HG03159 (cell line): ENCODE measurements at regions not wholly inside any gene's neighbourhood (a gene's known extent, or its start where the extent isn't known, plus 50 kb on each side); places are given as distances from the start of the nearest gene placed in this dataset.
"Not testable (repeated sequence)": the region's sequence is repeated elsewhere in the genome, so short reads cannot be mapped to it uniquely, and the experiment has no call there.

Experiments
- ATAC-seq: cut with Tn5 transposase; IDR thresholded peaks from one replicate; pipeline ENCODE4 v1.9.1; 2021; ENCODE audit warnings: mild to moderate bottlenecking, moderate library complexity; ENCODE audit not compliant: unreplicated experiment

DNA sequence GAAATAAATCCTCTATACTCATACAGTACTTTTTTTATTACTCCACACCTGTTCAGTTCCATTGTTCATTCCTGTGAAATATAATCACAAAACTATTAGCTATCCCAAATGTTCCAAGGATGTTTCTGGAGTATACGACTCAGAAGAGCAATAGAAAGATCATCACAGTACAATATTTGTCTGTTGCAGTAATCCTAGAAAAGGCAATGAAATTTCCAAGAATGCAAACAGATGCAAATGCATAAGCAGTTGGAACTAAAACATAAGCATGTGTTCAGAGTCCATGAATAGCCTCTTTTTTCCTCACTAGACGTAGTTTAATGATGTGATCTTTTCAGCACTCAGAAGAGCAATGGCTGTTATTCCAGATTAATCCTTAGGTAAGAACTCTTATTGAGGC, 55.2 kb downstream of the RTL3 start:
- ATAC-seq, result no peak

DNA sequence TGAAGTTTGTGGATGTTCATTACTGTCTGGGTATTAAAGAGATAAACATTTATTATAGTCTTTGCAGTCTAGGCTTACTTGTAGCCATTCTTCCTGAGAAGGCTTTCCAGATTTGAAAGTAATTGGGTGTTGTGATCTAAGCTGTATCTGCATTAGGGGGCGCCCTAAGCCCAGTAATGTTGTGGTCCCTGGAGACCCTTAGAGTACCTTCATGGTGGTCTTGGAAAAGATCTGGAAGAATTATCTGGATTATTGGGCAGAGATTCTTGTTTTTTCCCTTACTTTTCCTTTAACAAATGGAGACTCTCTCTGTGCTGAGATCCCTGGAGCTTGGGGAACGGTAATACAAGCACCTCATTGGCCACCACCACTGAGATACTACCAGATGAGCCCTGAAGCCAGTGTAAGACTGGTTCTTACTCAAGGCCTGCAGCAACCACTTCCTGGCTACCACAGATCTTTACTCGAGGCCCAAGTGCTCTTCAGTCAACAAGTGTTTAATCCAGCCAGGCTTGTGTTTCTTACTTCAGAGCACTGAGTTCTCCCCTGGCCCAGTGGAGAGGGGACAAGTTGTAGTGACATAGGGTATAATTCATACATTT, 63.1 kb downstream of the RTL3 start:
- no peak for ATAC-seq

DNA sequence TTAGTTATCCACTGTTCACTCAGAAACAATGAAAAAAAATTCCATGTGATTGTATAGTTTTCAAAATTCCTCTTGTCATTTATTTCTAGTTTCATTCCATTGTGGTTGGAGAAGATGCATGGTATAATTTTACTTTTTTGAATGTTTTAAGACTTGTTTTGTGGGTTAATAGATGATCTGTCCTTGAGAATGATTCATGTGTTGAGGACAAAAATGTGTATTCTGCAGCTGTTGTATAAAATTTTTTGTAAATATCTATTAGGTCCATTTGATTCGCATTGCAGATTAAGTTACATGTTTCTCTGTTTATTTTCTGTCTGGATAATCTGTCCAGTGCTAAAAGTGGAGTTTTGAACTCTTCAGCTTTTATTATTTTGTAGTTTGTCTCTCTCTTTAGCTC, 65.4 kb downstream of the RTL3 start:
- ATAC-seq, result no peak

DNA sequence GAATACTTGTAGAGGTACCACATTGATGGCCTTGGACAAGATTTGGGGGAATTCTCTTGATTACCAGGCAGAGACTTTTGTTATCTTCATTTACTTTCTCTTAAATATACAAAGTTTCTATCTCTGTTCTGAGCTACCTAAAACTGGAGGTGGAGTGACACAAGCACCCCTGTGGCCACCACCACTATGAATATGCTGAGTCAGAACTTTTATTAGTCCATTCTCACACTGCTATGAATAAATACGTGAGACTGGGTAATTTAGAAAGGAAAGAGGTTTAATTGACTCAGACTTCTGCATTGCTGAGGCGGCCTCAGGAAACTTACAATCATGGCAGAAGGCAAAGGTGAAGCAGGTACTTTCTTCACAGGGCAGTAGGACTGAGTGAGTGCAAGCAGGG, 67.1 kb downstream of the RTL3 start:
- ATAC-seq, result no peak

DNA sequence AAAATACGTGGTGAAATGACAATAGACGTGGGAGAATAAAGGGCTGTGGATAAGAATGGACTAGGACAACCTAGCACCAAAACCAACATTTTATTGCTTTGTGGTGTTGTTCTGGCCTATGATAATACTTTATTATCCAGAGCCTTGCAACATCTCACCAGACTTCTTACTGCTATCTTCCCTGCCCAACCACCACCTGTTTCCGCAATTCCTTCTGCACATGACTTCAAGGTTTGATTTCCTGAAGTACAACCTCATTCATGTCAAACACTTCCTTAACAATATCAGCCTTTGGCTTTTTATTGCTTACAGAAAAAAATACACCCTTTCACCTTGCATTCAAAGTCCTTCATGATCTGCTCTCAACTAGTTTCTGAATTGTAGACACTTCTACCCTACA, 84.8 kb downstream of the RTL3 start:
- no peak for ATAC-seq

DNA sequence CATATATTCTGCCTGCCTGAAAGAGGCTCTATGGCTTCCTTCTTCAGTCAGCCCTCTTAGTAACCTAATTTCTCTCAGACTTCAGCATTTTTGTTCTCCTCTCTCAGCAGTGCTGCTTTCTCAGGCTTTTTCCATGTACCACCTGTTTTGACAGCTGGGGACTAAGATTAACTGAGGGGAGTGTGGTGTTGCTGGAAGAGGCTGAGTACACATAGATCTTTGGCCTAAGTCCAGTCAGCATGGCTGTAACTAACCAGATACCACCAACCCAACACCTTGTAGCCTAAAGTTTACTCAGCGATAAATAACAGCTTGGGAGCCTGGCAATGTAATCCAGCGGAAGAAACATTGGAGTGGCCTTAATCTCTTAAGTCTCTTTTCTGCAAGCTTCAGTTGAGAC, 85.5 kb downstream of the RTL3 start:
- ATAC-seq, result no peak

DNA sequence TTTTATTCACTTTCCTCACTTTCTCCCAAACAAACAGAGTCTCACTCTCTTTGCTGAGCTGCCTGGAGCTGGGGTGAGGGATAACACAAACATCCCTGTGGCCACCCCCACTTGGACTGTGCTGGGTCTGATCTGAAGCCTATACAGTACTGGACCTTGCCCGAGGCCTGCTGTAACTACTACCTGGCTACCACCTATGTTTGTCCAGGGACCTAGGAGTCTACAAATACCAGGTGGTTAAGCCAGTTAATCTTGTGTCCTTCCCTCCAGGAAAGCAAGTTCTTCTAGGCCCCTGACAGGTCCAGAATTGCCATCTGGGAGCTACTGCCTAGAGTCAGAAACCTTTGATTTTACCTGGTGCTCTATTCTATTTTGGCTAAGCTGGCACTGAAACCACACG, 87.3 kb downstream of the RTL3 start:
- ATAC-seq, result no peak

DNA sequence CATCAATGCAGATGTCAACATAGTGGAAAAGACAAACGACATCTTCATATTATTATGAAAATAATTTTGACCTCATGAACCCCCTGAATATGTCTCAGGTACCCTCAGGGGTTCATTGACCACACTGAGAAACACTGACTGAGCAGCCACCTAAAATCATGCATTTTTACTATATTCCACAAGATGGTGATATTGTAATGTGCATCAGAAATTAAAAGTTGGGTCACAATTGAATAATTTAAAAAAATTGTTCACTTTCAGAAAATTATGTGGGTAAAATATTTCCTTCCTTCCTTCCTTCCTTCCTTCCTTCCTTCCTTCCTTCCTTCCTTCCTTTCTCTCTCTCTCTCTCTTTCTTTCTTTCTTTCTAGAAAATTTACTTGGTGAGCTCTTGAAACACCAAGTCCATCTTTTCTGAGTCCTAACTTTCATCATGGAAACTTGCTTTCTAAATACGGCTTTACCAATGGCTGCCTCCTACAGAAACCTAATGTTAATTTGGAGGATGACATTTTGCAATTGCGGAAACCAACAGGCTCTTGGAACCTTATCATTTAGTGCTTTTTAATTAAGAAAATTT, 103.6 kb downstream of the RTL3 start:
- no peak for ATAC-seq

DNA sequence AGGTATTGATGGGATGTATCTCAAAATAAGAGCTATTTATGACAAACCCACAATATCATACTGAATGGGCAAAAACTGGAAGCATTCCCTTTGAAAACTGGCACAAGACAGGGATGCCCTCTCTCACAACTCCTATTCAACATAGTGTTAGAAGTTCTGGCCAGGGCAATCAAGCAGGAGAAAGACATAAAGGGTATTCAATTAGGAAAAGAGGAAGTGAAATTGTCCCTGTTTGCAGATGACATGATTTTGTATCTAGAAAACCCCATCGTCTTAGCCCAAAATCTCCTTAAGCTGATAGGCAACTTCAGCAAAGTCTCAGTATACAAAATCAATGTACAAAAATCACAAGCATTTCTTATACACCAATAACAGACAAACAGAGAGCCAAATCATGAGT, 106.5 kb downstream of the RTL3 start:
- not testable (repeated sequence) for ATAC-seq

DNA sequence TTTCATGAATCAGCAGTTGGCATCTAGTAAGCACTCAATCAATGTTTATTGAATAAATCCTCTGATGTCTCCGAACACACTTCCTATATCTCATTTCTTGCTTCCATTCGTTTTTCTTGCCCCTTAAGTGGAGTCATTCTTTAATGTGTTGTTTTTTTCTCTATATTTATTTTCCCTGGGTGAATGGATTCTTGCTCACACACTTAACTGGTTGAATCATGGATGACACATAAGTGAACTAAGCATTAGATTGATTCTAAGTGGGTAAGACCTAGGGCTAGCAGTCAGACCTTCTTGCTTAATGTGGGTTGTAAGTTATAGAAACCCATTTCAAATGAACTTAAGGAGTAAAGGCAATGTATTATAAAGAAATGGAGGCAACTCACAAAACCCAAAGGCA, 111.1 kb downstream of the RTL3 start:
- no peak for ATAC-seq

DNA sequence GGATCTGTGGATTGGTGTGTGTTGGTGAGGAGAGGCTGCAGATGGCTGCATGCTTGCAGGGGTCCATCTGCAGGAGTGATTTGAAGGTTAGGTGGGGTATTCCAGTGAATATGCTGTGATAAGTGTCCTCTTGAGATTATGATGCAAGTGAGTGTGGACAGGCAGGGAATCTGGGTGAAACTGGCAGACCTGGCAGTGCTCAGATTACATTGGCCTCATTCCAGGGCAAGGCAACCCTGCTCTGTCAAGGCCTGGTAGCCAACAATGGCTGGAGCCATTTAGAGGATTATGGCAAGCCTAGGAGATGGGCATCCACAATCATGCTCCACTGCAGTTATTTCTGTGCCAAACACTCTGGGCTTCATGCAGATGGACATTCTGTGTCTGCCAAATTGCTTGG, 113.9 kb downstream of the RTL3 start:
- ATAC-seq, result no peak

DNA sequence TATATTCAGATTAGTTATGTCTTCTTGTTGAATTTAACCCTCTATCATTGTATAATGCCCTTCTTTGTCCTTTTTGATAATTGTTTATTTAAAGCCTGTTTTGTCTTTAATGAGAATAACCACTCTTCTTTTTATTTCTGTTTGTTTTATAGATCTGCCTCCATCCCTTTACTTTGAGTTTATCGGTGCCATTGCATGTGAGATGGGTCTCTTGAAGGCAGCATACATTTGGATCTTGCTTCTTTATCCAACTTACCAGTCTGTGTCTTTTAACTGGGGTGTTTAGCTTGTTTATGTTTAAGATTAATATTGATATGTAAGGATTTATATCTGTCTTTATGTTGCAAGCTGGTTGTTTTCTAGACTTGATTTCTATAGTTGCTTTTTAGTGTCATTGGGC, 115.8 kb downstream of the RTL3 start:
- no peak for ATAC-seq

DNA sequence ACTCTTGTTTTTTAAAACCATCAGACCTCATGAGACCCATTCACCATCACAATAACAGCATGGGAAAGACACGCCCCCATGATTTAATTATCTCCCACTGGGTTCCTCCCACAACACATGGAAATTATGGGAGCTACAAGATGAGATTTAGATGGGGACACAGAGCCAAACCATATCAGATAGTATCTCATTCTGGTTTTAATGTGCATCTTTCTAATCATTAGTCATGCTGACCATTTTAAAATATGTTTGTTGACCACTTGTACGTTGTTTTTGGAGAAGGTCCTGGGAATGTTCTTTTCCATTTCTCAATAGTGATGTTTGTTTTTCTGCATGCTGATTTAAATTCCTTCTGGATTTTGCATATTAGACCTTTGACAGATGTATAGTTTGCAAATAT, 119.0 kb downstream of the RTL3 start:
- ATAC-seq, result no peak

DNA sequence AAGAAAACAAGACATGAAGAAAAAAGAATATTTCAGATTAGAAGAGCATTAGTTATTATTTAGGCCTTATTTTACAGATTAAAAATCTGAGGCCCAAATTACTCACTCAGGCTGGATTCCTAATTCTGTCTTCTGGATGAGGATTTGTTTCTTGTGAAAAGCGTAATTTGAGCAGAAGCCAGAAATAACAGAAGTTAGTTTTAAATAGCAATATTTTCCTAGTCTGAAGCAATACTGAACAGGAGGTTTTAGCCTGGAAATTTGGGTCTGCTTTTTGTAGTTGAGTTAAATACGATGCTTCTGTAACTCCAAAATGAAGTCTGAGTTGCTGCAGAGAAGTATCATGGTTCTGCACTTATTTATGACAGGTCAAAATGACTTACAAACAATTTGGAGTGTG, 124.9 kb downstream of the RTL3 start:
- no peak for ATAC-seq

DNA sequence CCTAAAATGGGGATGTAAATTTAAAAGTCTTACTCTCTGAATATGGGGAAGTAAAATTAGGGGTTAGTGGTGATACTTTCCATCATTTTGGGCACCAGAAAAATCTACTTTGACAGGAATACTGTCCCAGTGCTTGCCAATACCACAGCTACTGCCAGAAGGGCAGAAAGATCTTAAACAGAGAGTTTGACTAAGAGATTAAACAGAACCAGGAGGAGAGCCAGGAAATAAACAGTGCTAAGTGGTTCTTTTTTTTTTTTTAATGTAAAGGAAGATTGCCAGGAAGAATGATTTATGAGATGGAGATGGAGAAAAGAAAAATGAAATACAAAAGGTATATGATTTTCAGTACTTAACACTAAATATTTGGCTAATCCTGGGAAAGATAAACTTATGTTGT, 126.8 kb downstream of the RTL3 start:
- ATAC-seq, result no peak

DNA sequence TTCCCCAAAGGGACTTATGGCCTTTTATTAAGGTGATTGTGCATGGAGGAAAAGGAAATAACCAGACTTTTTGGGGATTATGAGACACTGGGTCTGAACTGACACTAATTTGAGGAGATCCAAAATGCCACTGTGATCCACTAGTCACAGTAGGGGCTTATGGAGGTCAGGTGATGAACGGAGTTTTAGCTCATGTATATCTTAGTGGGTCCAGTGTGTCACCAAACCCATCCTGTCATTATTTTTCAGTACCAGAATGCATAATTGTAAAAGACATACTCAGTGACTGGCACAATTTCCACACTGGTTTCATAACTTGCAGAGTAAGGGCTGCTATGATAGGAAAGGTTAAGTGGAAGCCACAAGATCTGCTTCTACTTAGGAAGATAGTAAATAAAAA, 131.3 kb downstream of the RTL3 start:
- ATAC-seq, result no peak

DNA sequence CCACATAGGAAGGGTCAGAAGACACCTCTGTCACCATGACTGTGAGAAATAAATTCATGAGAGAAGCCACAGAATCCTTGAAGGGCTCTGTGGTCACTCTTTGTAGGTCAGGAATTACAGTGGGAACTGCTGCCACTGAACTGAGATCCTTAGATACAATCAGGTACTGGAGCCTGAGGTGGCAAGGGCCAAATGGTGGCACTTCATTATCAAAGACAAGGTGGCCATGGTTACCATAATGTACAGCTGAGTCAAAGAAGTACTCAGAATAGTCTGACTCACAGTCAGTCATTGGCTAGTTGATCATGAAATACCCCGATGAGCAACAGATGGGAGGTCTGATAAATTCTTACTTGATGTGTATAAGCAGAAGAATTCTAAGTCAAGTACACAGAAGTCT, 131.9 kb downstream of the RTL3 start:
- no peak for ATAC-seq

DNA sequence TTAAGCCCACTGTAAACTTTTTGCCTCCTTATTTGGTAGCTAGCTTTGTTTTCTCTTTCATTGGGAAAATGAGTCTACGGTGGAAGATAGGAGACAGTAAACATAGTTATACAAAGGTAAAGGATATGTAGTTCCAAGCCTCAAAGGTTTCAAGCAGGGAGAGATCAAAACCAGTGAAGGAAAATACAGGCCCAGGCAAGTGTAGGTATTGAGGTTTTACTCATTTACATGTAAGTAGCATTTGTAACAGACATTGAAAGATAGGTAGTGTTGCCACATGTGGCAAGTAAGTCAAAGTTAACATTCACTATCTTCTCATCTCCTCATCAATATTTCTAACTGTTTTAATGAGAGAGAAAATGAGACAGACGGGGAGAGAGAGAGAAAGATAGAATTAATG, 136.5 kb downstream of the RTL3 start:
- no peak for ATAC-seq

DNA sequence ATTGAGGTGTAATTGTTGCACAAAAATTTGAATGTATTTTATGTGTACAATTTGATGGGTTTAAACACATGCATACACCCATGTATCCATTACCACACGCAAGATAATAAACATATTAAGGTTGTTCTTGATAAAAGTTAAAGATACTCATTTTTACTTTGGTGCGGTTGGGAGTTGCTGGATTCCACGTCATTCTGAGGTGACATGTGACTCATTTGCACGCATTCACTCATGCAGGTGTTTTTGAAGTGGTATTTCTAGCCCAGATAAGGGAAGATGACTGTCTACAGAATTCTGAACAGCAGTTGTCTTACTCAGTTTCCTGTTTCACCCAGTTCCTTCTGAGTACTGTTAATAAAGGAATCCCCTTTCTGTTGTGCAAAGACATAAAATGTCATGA, 142.0 kb downstream of the RTL3 start:
- ATAC-seq, result peak; percentile 79

DNA sequence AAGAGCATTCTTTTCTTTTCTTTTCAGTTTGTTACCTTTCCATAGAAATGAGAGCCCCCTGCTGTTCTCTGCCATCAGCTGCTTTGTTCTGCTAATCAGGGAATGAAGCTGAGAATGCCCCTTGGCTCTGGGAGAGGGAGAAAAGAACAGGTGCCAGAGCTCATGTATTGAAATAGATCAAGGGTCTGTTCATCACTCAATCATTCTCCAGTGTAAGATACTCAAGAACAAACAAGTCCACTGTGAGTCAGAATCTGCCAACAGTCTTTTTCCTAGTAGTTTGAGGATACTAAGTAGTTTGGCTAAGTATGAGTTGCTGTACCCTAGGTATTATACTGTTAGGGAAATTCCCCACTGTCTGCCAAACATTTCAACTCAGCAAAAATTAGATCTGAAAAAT, 144.3 kb downstream of the RTL3 start:
- no peak for ATAC-seq

DNA sequence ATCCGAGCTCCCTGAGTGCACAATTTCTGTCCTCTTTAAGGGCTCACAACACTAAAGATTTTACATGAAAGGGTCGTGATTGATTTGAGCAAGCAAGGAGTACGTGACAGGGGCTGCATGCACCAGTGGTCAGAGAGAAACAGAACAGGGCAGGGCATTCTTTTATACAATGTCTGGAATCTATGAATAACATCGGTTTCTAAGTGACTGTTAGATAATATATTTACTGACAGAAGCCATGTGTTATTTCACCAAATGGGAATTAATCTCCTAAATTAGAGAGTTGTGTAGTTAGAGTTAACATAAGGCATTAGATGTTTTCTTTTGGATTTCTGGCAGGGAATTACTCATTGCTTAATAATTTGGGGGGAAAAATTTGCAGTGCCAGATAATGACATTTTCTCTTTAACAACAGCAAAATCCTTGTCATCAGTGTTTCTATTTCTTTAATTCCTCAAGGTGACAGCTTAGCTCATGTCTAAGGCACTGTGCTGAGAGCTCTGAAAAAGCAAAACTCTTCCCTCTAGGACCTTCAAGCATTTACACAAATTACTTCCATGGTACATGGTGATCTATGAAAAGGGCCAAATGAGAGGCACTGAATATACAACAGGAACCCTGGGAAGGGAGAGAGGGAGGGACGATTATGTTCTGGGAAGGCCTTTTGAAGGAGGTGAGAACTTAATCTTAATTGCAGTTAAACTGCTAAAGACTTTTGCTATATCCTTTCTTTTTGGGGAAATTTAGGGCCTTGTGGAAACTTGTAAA, 145.0 kb downstream of the RTL3 start:
- no peak for ATAC-seq

DNA sequence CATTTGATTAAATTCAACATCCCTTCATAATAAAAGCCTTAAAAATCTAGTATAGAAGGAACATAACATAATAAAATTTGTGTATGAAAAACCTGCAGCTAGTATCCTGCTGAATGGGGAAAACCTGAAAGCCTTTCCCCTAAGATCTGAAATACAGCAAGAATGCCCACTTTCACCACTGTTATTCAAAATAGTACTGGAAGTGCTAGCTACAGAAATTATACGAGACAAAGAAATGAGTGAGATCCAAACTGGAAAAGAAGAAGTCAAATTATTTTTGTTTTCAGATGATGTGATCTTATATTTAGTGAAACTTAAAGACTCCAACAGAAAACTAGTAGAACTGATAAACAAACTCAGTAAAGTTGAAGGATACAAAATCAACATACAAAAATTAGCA, 152.9 kb downstream of the RTL3 start:
- ATAC-seq, result no peak

DNA sequence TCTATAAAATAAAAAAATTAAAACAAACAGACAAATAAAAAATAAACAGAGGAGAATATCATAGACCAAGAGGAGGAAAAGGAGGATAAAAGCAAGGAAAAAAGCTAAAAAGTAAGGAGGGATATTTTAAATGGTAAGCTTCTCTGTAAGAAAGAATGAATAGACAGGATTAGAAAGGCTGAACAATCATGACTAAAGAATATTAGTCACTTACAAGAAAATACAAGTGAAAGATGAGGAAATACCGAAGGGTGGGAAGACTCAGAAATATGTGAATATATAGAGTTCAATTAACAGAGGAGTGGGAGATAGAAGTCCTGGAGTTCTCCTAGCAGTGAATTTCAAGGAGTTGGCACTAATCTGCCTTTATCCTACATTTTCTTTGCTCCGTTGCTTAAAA, 162.6 kb downstream of the RTL3 start:
- ATAC-seq, result no peak
